HG03159 (cell line): ENCODE measurements at regions not wholly inside any gene's neighbourhood (a gene's known extent, or its start where the extent isn't known, plus 50 kb on each side); places are given as distances from the start of the nearest gene placed in this dataset.

Source experiments
- ATAC-seq: cut with Tn5 transposase; IDR thresholded peaks from one replicate; pipeline ENCODE4 v1.9.1; 2021; ENCODE audit warnings: mild to moderate bottlenecking, moderate library complexity; ENCODE audit not compliant: unreplicated experiment

- ATAC-seq: no peak
Observed at GRCh38 chr5:51273021-51273420, 110.2 kb upstream of the ISL1 start.

- ATAC-seq: no peak
Observed at GRCh38 chr5:51273871-51274270, 109.4 kb upstream of the ISL1 start.

- ATAC-seq: no peak
Observed at GRCh38 chr5:51275428-51275827, 107.8 kb upstream of the ISL1 start.

- ATAC-seq: no peak
Observed at GRCh38 chr5:51276250-51276649, 107.0 kb upstream of the ISL1 start.

- no peak for ATAC-seq
Observed at GRCh38 chr5:51278539-51278938, 104.7 kb upstream of the ISL1 start.

- no peak for ATAC-seq
Observed at GRCh38 chr5:51279983-51280706, 103.1 kb upstream of the ISL1 start.

DNA sequence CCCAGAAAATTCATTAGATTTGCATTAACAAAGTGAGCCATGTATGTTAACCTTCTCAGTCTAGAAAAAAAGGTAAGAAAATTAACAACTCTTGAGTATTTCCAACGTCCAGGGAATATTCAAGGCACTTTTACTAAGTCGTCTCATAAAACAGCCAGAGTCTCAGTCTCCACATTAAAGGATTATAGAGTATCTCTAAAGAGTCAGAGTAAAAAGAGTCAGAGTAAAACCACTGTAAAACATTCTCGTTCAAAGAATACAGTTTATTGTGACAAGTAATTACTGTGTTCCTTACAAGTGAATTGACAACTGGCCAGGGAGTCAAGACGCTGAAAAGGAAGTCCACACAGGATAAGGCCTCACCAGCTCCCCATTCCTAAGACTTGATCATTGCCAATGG is 97.2 kb upstream of the ISL1 start:
- no peak for ATAC-seq

DNA sequence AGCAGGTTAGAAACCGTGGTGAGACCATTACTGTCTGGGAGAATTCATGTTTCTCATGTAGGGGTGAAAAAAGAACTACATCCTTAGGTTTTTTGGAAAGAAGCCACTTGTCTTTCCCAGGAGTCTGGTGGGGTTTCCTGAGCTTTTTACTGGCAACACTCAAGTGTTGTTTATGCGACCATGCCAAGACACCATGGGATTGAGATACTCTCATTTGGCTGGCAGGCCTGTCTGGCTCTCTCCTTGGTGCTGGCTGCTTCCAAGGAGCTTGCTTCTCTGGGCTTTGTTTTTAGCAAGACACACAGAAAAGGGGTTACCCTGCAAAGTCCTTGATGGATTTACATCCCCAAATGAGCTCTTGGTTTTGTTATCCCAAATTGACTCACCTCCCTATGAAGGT is 80.9 kb upstream of the ISL1 start:
- no peak for ATAC-seq

- no peak for ATAC-seq
Observed at GRCh38 chr5:51326844-51327243, 56.4 kb upstream of the ISL1 start.
